K562 (cell line): ENCODE measurements at regions not wholly inside any gene's neighbourhood (a gene's known extent, or its start where the extent isn't known, plus 50 kb on each side); places are given as distances from the start of the nearest gene placed in this dataset.

Source experiments
- CTCF ChIP-seq, 3 experiments: IDR thresholded peaks in 2 of 3; conservative IDR thresholded peaks in 1 of 3; 2 replicates each; pipeline ENCODE4 v1.5.1; 2011 to 2012; ENCODE audit warnings: low read length in 3 of 3, mild to moderate bottlenecking in 3 of 3, control low read depth in 2 of 3, improper control_type of control experiment in 1 of 3, inconsistent platforms in 1 of 3, low read depth in 1 of 3, mixed read lengths in 1 of 3, moderate library complexity in 1 of 3; ENCODE audit not compliant: insufficient read depth in 2 of 3
- MAFK ChIP-seq: IDR thresholded peaks from 2 replicates; pipeline ENCODE4 v1.6.1; 2011; ENCODE audit warnings: low read length, improper control_type of control experiment
- MXI1 ChIP-seq: IDR thresholded peaks from 2 replicates; pipeline ENCODE4 v1.6.1; 2011; ENCODE audit warnings: low read depth, mild to moderate bottlenecking, improper control_type of control experiment, low read length
- RAD21 ChIP-seq, 2 experiments: fragments of 250-450 bp in 1 of 2; fragments of 450-650 bp in 1 of 2; sonication (Bioruptor Pico) in 1 of 2; formaldehyde crosslinking in 1 of 2; IDR thresholded peaks in 1 of 2; conservative IDR thresholded peaks in 1 of 2; 2 replicates each; pipeline versions ENCODE4 v1.4.0 to v1.8.0; 2020 to 2022; ENCODE audit warnings: mild to moderate bottlenecking in 2 of 2, moderate library complexity in 1 of 2
- TF ChIP-seq, protein P1 (sequence below): fragments of 450-650 bp; IDR thresholded peaks from 2 replicates; pipeline ENCODE4 v1.6.1; 2016

- TF ChIP-seq CTCF (IDR thresholded peaks at IDR 0.05 in 2 of 3, conservative IDR thresholded peaks at IDR 0.05 in 1 of 3; ENCODE audit: insufficient read depth in 2 of 3, low read depth in 1 of 3, low read length in 3 of 3) (no peak), MXI1 (no peak), RAD21 (CRISPR knock-in tag; conservative IDR thresholded peaks at IDR 0.05 in 1 of 2, IDR thresholded peaks at IDR 0.05 in 1 of 2) (no peak), MAFK (no peak)
- TF ChIP-seq, protein P1, sequence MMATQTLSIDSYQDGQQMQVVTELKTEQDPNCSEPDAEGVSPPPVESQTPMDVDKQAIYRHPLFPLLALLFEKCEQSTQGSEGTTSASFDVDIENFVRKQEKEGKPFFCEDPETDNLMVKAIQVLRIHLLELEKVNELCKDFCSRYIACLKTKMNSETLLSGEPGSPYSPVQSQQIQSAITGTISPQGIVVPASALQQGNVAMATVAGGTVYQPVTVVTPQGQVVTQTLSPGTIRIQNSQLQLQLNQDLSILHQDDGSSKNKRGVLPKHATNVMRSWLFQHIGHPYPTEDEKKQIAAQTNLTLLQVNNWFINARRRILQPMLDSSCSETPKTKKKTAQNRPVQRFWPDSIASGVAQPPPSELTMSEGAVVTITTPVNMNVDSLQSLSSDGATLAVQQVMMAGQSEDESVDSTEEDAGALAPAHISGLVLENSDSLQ: no peak
Measured at GRCh38 chr1:73953586-73953985, 244.4 kb downstream of the LRRIQ3 start.
